Endodermal cell (in vitro differentiated cells): ENCODE measurements at regions not wholly inside any gene's neighbourhood (a gene's known extent, or its start where the extent isn't known, plus 50 kb on each side); places are given as distances from the start of the nearest gene placed in this dataset.

Experiments used
- DNase-seq: peaks from one replicate; pipeline ENCODE4 v3.0.0-alpha.2; 2017
- H3K27ac ChIP-seq: 2 replicates; pipeline ENCODE4 v1.5.1; 2013; ENCODE audit warnings: mild to moderate bottlenecking, low read depth, low read length, moderate library complexity
- H3K27me3 ChIP-seq: 2 replicates; pipeline ENCODE4 v1.6.1; 2013; ENCODE audit warnings: mild to moderate bottlenecking, low read length, moderate library complexity; ENCODE audit not compliant: insufficient read depth, control insufficient read depth, poor library complexity, severe bottlenecking
- H3K36me3 ChIP-seq: 2 replicates; pipeline ENCODE4 v1.7.0; 2013; ENCODE audit warnings: mild to moderate bottlenecking, low read length, moderate library complexity; ENCODE audit not compliant: control insufficient read depth, insufficient read depth
- H3K4me1 ChIP-seq: one replicate; pipeline ENCODE4 v1.7.0; 2013; ENCODE audit warnings: low read length; ENCODE audit not compliant: control insufficient read depth, insufficient read depth
- H3K4me3 ChIP-seq: 2 replicates; pipeline ENCODE4 v1.5.1; 2013; ENCODE audit warnings: mild to moderate bottlenecking, low read length, moderate library complexity
- H3K9ac ChIP-seq: 2 replicates; pipeline ENCODE4 v1.6.1; 2013; ENCODE audit warnings: mild to moderate bottlenecking, low read length, moderate library complexity; ENCODE audit not compliant: poor library complexity, severe bottlenecking; ENCODE audit errors: extremely low read depth
- H3K9me3 ChIP-seq: 2 replicates; pipeline ENCODE4 v1.6.1; 2013; ENCODE audit warnings: mild to moderate bottlenecking, low read length, moderate library complexity; ENCODE audit not compliant: control insufficient read depth
- H3K27ac Mint-ChIP-seq: 2 replicates; pipeline ENCODE4 v1.8.0; 2020; ENCODE audit warnings: mixed read lengths
- H3K27me3 Mint-ChIP-seq: 2 replicates; pipeline ENCODE4 v1.8.0; 2021; ENCODE audit warnings: mild to moderate bottlenecking, mixed read lengths; ENCODE audit not compliant: insufficient read depth
- H3K36me3 Mint-ChIP-seq: 2 replicates; pipeline ENCODE4 v1.8.0; 2020; ENCODE audit warnings: low read depth, mixed read lengths
- H3K4me1 Mint-ChIP-seq: 2 replicates; pipeline ENCODE4 v1.8.0; 2020; ENCODE audit warnings: mixed read lengths
- H3K4me3 Mint-ChIP-seq: 2 replicates; pipeline ENCODE4 v1.8.0; 2020; ENCODE audit warnings: mild to moderate bottlenecking, moderate library complexity, mixed read lengths
- H3K9me3 Mint-ChIP-seq: 2 replicates; pipeline ENCODE4 v1.8.0; 2020; ENCODE audit warnings: mild to moderate bottlenecking, mixed read lengths
- WGBS, 2 experiments: methylation state at CpG; one replicate each; pipeline versions ENCODE4 v1.1.5 to v1.1.7; 2013; ENCODE audit warnings: missing lambda C conversion rate in 2 of 2, mixed read lengths in 1 of 2; ENCODE audit not compliant: insufficient coverage in 1 of 2, insufficient read length in 1 of 2; 5-methylcytosine and 5-hydroxymethylcytosine counted together
- TF ChIP-seq, protein P1 (sequence below): fragments of 200-600 bp; sonication (generic); conservative IDR thresholded peaks from 2 replicates; pipeline ENCODE4 v1.5.0; 2021; ENCODE audit warnings: antibody characterized with exemption, mild to moderate bottlenecking

DNA sequence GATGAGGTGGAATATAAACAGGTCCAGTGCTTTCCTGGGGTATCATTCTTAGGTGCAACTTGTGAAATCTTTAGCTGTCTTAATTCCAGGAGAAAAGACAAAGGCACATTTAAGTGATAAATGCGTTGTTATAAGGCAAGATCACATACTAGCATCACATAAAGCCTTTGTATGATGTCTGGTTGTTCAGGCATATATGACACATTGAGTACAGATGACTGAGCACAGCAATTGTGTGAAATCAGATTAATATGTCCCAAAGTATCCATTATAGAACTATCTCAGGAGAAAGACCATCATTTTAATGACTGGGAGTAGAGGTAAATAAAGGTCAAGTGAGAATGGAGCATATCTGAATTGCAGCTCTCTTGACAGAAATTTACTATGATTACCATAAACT, 205.1 kb downstream of the PTGER3 start:
- Histone ChIP-seq H3K36me3 (no peaks in the 10 kb centered on the region), H3K27ac (no peak overlapping the region), H3K4me1 (no peaks in the 10 kb centered on the region), H3K9me3 (no peaks in the 10 kb centered on the region), H3K4me3 (no peak overlapping the region), H3K9ac (no peak overlapping the region), H3K27me3 (no peaks in the 10 kb centered on the region)
- no peaks in the 10 kb centered on the region for H3K4me1 Mint-ChIP-seq
- DNase-seq, result no peak
- 100% methylated on average over 1 of the region's 1 CpG; no CpG with 5 or more reads in 1 of the 2 experiments for WGBS, 2 experiments
- H3K4me3 Mint-ChIP-seq, result no peak overlapping the region
- H3K27ac Mint-ChIP-seq, result no peak overlapping the region
- H3K27me3 Mint-ChIP-seq, result no peaks in the 10 kb centered on the region
- H3K9me3 Mint-ChIP-seq, result no peaks in the 10 kb centered on the region
- TF ChIP-seq, protein P1, sequence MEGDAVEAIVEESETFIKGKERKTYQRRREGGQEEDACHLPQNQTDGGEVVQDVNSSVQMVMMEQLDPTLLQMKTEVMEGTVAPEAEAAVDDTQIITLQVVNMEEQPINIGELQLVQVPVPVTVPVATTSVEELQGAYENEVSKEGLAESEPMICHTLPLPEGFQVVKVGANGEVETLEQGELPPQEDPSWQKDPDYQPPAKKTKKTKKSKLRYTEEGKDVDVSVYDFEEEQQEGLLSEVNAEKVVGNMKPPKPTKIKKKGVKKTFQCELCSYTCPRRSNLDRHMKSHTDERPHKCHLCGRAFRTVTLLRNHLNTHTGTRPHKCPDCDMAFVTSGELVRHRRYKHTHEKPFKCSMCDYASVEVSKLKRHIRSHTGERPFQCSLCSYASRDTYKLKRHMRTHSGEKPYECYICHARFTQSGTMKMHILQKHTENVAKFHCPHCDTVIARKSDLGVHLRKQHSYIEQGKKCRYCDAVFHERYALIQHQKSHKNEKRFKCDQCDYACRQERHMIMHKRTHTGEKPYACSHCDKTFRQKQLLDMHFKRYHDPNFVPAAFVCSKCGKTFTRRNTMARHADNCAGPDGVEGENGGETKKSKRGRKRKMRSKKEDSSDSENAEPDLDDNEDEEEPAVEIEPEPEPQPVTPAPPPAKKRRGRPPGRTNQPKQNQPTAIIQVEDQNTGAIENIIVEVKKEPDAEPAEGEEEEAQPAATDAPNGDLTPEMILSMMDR, result no peak
- H3K36me3 Mint-ChIP-seq, result no peaks in the 10 kb centered on the region

DNA sequence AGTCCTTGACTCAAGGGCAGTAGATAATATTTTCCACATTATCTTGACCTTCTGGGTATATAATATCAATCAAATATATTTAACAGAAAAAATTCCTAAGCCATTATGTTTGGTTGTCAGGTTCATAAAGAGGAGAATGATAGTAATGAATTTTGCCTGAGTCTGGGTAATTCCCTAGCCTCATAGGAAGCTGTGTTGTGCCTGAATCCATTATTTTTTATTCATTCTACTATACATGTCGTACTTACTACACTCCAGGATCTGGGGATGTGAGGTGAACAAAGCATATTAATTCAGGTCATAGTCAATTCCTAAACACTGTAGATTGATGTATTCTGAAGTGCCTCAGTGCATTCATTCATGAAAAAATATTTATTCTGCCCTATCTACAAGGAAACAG, 204.2 kb downstream of the PTGER3 start:
- Mint-ChIP-seq H3K9me3 (peaks cover 2% of the 10 kb centered on the region), H3K36me3 (no peaks in the 10 kb centered on the region), H3K27me3 (no peaks in the 10 kb centered on the region), H3K4me1 (no peaks in the 10 kb centered on the region), H3K4me3 (no peak overlapping the region), H3K27ac (no peak overlapping the region)
- Histone ChIP-seq H3K4me3 (no peak overlapping the region), H3K36me3 (no peaks in the 10 kb centered on the region), H3K9ac (no peak overlapping the region), H3K27ac (no peak overlapping the region), H3K4me1 (no peaks in the 10 kb centered on the region), H3K27me3 (no peaks in the 10 kb centered on the region), H3K9me3 (no peaks in the 10 kb centered on the region)
- 88 to 100% methylated on average over 1 of the region's 1 CpG for WGBS, 2 experiments
- no peak for DNase-seq
- TF ChIP-seq, protein P1, result no peak

DNA sequence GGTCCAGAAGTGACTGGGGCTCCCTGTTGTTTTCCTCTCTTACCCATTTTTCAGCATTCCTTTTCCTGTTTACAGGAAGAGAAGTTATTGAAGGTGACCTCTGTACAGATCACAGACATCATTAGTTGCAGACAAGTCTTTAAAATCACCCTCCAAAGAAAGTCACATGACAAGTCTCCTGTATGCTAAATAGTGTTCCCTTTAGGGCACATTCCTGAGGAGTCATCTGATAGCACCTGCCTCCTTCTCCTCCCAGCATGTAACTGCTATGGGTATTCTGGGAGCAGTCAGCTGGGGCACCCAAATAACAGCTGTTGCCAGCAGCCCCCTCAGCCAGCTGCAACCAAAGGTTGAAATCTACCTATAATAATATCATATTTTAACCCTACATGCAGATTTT, 200.6 kb downstream of the PTGER3 start:
- TF ChIP-seq, protein P1, result no peak
- Histone ChIP-seq H3K4me1 (no peaks in the 10 kb centered on the region), H3K9me3 (no peaks in the 10 kb centered on the region), H3K27me3 (no peaks in the 10 kb centered on the region), H3K27ac (no peak overlapping the region), H3K4me3 (no peak overlapping the region), H3K9ac (no peak overlapping the region), H3K36me3 (no peaks in the 10 kb centered on the region)
- Mint-ChIP-seq H3K9me3 (peaks cover 5% of the 10 kb centered on the region), H3K4me3 (no peak overlapping the region), H3K27ac (no peak overlapping the region), H3K4me1 (no peaks in the 10 kb centered on the region), H3K27me3 (no peaks in the 10 kb centered on the region), H3K36me3 (no peaks in the 10 kb centered on the region)
- no peak for DNase-seq
